ENCODE measurements at regions not wholly inside any gene's neighbourhood (a gene's known extent, or its start where the extent isn't known, plus 50 kb on each side); places are given as distances from the start of the nearest gene placed in this dataset.

- DNase-seq (ENCODE audit: low read depth) = no peak
Observed at GRCh38 chr1:93022580-93022979, 56.5 kb upstream of the MTF2 start.

GRCh38 chr1:93023281-93023680 is 55.8 kb upstream of the MTF2 start:
- Histone ChIP-seq H3K27me3 (ENCODE audit: control insufficient read depth, insufficient read depth, low read length) (peaks cover 3% of the 10 kb centered on the region), H3K4me3 (ENCODE audit: low read depth, low read length) (no peak overlapping the region), H3K36me3 (ENCODE audit: control insufficient read depth, insufficient read depth, low read length) (no peaks in the 10 kb centered on the region)
- no peak for DNase-seq (ENCODE audit: low read depth)
- TF ChIP-seq CTCF (IDR thresholded peaks at IDR 0.05; ENCODE audit: insufficient read depth, low read length, poor library complexity, severe bottlenecking) = no peak

More at GRCh38 chr1:93022580-93022979, 56.5 kb upstream of the MTF2 start:
- Histone ChIP-seq H3K27me3 (ENCODE audit: control insufficient read depth, insufficient read depth, low read length) (no peaks in the 10 kb centered on the region), H3K36me3 (ENCODE audit: control insufficient read depth, insufficient read depth, low read length) (no peaks in the 10 kb centered on the region), H3K4me3 (ENCODE audit: low read depth, low read length) (no peak overlapping the region)
- no peak for TF ChIP-seq CTCF (IDR thresholded peaks at IDR 0.05; ENCODE audit: insufficient read depth, low read length, poor library complexity, severe bottlenecking)

GRCh38 chr1:93025572-93025971 is 53.5 kb upstream of the MTF2 start:
- Histone ChIP-seq H3K36me3 (ENCODE audit: control insufficient read depth, insufficient read depth, low read length) (no peaks in the 10 kb centered on the region), H3K4me3 (ENCODE audit: low read depth, low read length) (no peak overlapping the region), H3K27me3 (ENCODE audit: control insufficient read depth, insufficient read depth, low read length) (peaks cover 3% of the 10 kb centered on the region)
- no peak for TF ChIP-seq CTCF (IDR thresholded peaks at IDR 0.05; ENCODE audit: insufficient read depth, low read length, poor library complexity, severe bottlenecking)
- no peak for DNase-seq (ENCODE audit: low read depth)

GRCh38 chr1:93028542-93028941 is 50.5 kb upstream of the MTF2 start:
- no peaks in the 10 kb centered on the region for H3K36me3 ChIP-seq (ENCODE audit: control insufficient read depth, insufficient read depth, low read length)
- no peak overlapping the region for H3K4me3 ChIP-seq (ENCODE audit: low read depth, low read length)
- TF ChIP-seq CTCF (IDR thresholded peaks at IDR 0.05; ENCODE audit: insufficient read depth, low read length, poor library complexity, severe bottlenecking) = no peak
- no peak for DNase-seq (ENCODE audit: low read depth)
- peaks cover 3% of the 10 kb centered on the region for H3K27me3 ChIP-seq (ENCODE audit: control insufficient read depth, insufficient read depth, low read length)

All from kidney epithelial cell (primary cell).